ENCODE measurements at regions not wholly inside any gene's neighbourhood (a gene's known extent, or its start where the extent isn't known, plus 50 kb on each side); places are given as distances from the start of the nearest gene placed in this dataset.
"Not testable (repeated sequence)": the region's sequence is repeated elsewhere in the genome, so short reads cannot be mapped to it uniquely, and the experiment has no call there.

DNA sequence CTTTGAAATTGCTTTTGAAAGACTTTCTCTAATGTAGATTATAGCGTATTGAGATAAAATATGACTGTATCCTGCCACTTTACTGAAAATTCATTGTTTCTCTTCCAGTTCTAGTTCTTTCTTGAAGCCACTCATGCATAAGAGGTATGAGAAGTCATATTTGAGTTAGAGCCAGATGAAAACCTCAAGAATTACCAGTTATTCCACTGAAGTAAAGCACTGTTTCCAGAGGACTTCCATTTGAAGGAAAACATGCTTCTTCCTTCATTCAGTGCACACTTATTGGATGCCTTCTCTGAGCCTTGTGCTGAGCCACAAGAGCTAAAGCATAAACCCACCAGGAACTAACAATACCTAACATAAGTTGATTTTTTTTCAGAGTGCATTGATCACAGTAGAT, 513.4 kb downstream of the ZNF385D start:
- DNase-seq (ENCODE audit: low read depth) = peak; percentile 11

DNA sequence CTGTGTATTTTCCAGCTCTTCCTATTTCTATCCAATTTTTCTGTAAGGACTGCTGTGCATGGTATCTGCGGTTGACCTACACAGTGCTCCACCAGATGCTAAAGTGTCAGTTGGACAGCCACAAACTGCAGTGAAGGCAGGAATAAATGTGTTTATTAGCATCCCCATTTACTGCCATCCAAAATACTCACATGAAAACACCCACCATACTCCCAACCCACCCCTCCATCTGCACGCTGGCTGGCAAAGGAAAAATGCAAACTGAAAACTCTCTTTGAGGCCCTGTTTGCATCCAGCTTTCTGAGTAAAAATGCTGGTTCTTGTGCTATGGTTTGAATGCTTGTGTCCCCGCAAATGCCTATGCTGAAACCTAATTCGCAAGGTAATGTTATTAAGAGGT, 515.5 kb downstream of the ZNF385D start:
- no peak for DNase-seq (ENCODE audit: low read depth)

DNA sequence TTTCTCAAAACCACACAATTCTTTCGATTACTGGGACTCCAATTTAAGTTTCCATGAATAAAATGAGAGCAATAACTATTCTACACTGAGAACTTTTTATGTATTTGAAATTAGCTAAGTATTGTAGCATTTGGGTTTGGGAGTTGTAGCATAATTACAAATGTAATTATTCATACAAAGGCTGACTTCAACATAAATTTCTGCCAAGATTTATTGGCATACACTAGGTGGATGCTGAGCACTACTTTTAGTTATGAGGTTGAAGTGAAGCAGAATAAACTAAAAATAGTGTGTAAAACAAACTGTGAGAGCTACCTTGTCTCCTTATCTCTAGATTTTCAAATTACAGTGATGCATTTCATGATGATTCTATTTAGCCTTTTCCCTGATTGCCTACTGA, 516.1 kb downstream of the ZNF385D start:
- DNase-seq (ENCODE audit: low read depth) = no peak

DNA sequence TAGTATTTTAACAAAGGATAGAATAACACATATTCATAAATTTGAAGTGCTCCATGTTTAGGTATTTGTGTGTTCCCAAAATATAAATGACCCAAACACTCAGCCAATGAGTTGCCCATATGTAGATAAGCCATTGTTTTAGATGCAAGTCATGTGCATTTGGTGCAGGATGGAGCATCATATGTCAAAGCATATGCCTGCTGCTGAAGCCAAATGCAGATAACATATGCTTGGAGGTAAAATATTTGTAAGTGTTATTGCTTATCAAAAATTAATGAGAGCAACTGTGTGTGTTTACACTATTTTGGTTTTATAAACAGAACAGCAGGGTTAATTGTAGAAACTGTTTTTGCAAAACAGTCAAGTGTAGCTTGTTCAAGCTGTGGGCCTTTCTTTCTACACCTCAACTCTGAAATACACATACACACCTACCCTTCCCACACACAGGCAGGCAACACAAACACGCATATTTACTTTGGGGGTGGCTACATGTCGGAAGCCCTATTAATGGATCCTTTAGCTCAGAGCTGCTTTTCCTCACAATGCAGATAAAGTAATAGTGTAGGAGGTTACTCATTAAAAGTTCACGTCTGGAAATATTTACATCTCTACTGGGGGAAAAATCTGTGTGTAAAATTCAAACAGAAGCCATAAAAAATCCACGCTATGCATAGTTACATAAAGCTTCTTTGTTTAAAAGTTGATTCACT, 521.4 kb downstream of the ZNF385D start:
- DNase-seq (ENCODE audit: low read depth) = no peak

DNA sequence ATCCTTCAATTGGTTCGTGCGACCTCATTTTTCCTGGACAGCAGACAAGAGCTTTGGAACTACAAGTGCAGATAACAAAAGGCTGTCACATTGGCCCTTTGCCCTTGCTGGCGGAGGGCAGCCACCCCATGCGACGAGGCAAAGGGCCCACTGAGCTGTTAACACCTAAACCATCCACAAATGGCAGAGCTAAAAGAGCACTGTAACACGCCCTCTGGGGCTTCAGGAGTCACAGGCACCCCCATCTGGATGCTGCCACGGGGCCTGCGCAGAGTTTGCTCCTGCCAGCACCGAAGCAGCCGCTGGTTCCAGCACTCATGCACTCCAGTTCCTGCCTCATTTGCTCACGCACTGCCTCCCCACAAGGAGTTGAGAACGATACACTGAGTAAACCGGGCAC, 524.9 kb downstream of the ZNF385D start:
- DNase-seq (ENCODE audit: low read depth) = no peak

DNA sequence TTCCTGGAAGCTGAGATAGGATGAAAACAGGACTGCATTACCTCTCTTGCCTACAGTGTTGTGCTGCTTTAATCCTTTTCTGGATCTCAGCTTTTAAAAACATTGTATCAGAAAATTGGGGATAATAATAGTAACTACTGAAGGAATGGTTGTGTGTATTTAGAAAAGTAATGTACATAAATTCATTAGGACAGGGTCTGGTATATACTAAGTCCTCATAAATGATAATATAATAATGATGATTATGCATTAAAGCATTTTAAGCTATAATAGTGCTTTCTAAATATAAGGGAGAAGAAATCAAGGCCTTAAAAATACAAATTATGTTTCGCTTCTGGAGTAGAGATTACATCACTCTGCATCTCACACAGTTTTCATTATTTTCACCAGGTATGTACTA, 530.1 kb downstream of the ZNF385D start:
- no peak for DNase-seq (ENCODE audit: low read depth)

DNA sequence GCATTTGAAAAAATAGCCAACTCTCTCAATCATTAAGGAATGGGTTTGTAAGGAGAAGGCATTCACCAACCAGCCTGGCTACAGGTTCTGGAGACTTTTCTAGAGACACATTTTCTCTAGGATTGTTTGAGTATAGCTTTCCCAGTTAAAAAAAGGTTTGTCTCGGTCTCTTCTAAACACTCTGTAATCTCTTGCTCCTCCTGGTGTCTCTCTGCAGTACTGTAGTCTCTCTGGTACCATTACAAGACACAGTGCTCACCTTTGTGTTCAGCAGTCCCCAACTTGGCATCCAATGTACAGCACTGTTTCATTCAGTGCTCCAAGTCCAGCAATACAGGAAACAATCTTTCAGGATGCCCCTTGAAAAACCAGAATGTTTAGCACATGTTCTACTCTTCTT, 534.4 kb downstream of the ZNF385D start:
- peak; percentile 3 for DNase-seq (ENCODE audit: low read depth)

DNA sequence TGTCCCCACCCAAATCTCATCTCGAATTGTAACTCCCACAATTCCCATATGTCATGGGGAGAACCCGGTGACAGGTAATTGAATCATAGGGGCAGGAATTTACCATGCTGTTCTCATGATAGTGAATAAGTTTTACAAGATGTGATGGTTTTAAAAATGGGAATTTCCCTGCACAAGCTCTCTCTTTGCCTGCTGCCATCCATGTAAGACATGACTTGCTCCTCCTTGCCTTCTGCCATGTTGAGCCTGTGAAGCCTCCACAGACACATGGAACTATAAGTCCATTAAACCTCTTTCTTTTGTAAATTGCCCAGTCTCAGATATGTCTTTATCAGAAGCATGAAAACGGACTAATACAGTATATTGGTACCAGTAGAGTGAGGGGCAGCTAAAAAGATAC, 546.9 kb downstream of the ZNF385D start:
- DNase-seq (ENCODE audit: low read depth) = not testable (repeated sequence)

DNA sequence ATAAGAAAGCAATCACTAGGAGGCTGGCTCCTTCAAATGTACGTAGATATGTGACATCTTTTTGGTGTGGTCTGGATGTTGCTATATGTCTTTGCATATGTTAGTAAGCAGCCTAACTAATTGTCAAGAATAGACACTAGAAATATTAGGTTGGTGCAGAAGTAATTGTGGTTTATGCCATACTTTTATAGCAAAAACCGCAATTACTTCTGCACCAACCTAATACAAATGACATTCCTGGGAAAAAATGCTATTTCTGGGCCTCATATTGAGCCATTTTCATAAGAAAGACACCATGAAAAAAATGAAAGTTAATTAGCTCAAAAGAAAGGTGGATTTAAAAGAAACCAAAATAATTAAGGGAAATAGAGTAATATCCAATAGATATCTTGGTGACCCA, 555.8 kb downstream of the ZNF385D start:
- DNase-seq (ENCODE audit: low read depth) = no peak

DNA sequence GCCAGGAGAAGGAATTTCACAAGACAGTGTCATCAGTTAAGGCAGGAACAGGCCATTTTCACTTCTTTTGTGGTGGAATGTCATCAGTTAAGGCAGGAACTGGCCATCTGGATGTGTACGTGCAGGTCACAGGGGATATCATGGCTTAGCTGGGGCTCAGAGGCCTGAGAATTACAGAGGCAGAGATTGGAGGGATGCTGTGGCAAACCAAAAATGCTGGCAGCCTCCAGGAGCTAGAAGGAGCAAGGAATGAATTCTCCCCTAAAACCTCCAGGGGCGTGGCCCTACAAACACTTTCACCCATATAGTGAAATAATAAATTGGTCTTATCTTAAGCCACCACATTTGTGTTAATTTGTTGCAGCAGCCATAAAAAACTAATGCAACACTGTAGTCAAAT, 557.0 kb downstream of the ZNF385D start:
- not testable (repeated sequence) for DNase-seq (ENCODE audit: low read depth)

DNA sequence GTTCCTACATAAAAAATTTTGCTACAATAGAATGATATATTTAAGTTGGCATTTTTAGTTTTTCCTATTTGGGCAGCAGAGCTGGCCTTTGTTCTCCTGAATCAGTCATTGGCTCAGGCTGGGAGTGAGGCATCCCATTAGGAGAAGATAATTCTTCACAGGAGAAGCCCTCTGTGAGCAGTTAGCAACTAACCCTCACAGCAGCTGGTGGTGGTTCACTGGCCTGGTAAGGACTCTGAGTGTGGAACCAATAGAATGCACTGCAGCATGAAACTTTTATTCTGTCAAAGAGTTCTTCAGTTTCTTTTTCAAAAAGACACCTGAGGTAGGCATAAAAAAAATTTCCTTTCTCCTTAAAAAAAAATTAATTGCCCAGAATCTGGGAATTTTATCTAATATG, 562.6 kb downstream of the ZNF385D start:
- no peak for DNase-seq (ENCODE audit: low read depth)

DNA sequence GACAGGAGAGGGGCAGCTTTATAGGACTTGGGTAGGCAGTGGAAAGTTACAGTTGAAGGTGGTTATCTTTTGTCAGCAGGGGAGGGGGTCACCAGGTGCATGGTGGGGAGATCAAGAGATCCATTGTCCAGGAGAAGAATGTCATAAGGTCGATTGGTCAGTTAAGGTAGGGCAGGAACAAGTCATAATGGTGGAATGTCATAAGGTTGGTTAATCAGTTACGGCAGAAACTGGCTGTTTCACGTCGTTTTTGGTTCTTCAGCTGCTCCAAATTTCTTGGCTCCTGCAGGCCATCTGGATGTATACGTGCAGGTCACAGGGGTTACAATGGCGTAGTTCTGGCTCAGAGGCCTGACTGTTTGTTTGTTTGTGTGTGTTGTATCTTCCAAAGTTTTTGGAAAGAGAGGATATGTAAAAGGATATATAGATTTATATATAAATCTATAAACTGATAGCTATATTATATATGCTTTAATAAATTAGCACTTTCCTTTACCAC, 565.1 kb downstream of the ZNF385D start:
- DNase-seq (ENCODE audit: low read depth) = no peak

DNA sequence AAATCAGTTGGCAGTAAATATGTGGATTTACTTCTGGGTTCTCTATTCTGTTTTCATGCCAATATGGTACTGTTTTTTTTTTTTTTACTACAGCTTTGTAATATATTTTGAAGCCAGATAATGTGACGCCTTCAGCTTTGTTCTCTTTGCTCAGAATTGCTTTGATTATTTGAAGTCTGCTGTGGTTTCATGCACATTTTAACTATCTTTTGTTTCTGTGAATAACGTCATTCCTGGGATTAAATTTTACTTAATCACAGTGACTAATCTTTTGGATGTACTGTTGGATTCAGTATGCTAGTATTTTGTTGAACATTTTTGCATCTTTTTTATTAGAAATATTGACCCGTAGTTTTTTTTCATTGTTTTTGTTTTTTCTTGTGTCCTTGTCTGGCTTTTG, 576.5 kb downstream of the ZNF385D start:
- DNase-seq (ENCODE audit: low read depth) = peak; percentile 2

DNA sequence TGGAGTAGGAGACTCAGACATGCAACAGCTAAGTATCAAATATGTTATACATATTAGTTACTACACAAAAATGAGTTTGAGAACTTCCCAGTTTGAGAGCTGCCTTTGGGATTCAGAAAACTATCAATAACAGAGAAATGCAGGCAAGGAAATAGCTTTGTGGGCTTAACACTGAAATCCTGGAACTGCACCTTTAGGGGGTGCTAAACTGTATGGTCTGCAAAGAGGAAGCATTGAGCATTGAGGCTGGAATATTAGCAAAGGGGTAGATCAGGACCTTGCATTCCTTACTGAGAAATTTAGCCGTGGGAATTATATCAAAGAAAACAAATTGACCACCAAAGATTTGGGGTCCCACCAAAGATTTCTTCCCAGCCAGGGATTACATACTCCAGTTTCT, 580.0 kb downstream of the ZNF385D start:
- peak; percentile 6 for DNase-seq (ENCODE audit: low read depth)

DNA sequence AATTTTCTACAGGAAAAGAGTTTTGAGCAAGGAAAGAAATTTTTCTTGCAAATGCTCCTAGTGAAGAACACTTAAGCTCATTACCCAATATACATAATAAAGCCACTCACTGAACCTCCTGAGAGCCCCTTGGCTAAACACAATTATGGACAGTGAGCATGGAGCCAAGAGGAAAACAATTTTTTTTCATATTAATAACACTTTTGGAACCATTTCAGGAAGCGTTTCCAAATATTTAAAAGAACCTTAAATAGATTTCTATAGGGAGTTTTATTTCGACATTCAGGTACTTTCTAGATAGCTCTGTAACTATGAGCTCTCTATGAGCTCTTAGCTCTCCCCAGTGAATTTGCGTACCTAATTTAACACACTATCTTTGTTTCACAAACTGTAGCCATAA, 581.1 kb downstream of the ZNF385D start:
- no peak for DNase-seq (ENCODE audit: low read depth)

DNA sequence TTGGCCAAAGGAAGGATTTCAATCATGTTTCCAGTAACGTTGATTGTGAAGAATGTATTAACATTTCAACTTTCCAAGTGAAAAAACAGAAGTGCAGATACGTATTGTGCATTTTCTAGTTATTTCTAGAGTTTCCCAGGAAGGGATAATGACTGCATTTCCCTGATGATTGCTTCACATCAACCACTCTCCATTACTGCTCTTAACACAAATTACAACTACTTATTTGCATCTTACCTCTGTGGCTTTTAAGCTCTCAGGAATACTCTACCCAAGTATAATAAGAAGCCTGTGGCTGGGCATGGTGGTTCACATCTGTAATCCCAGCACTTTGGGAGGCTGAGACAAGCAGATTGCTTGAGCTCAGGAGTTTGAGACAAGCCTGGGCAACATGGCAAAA, 582.5 kb downstream of the ZNF385D start:
- DNase-seq (ENCODE audit: low read depth) = no peak

DNA sequence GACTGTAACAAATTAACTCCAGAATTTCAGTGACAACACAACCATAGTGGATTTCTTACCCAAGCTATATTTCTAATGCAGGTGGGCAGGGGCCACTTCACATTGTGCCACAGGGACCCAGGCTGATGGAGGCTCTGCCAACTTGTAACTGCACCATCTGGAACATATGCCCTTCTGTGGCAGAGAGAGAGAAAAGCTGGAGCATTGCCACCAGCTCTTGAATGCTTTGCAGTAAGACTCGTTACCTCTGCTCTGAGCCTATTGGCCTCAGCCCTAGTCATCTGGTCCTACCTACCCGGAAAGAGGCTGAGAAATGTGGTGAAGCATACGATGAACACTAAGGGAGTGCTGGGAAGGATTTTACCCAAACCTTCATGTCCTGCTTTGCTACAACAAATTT, 587.1 kb downstream of the ZNF385D start:
- DNase-seq (ENCODE audit: low read depth) = no peak

DNA sequence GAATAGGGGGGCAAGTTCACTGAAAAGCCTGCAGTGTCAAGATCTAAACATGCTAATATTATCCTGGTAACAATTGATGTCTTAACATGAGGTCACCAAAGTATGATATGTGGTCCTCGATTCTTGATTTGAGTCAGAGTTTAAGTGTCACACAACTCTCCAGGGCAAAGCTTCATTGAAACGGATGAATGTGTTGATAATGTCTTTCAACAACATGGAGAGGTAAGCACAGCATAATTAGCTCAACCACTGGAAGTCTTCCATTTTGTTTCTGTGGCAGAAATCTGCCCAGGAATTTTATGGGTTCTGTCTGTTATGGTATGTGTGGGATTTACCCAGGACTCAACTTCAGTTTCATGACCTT, 591.5 kb downstream of the ZNF385D start:
- no peak for DNase-seq (ENCODE audit: low read depth)

DNA sequence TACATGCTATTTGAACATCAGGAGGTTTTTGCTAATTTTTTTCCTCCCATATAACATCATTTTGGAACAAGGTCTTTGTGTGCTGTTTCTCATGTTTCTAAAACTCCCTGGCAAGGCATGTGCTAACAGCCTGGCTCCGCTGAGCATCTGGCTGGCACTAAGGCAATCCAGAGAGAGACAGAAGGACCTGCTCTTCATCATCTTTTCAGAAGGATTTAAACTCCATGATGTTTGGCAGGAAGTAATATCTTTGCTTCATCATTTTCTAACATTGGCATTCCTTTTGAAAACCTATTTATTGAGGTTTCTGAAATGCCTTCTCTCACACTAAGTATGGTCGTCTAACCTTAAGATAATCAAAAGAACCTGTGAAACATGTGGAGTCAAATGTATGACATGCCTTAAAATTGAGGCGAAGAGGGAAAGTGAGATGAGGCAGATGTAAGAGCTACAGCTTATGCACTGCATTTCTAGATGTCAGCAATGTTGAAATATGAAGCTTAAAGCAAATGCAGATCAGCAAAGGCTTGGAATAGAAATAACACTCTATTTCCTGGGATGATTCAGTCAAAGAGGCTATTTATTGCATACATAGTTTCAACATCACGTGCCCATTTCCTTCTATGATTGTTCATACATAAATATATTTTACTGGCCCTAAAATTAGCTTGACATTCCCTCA, 592.0 kb downstream of the ZNF385D start:
- DNase-seq (ENCODE audit: low read depth) = no peak

DNA sequence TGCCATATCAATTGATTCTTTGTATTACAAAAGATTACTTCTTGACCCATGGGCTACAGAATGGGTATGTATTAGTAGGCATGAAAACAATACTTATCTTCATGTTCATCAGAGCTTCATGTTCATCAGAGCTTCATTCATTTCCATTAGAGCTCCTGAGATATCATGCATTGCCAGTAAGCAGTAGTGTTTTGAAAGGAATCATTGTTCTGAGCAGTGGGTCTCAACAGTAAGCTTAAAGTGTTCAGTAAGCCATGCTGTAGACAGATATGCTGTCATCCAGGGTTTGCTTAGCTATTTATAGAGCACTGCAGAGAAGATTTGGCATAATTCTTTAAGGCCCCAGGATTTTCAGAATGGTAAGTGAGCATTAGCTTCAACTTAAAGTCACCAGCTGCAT, 596.1 kb downstream of the ZNF385D start:
- no peak for DNase-seq (ENCODE audit: low read depth)

DNA sequence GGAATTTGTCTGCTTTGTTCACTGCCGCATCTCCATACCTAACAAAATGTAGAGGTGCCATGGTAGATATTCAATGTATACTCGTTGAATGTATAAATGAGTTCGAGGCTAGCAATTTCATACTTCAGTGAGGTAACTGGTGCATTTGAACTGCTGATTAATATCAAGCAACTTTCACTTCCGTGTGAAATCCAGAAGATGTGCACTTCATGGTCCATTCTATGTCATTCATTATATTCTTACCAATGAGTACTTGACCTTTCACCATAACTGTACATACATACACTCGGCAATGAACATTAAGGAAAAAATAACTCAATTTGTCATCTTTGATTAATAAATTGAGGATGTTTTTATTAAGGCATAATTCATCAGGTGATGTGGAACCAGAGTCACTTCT, 598.5 kb downstream of the ZNF385D start:
- DNase-seq (ENCODE audit: low read depth) = no peak

DNA sequence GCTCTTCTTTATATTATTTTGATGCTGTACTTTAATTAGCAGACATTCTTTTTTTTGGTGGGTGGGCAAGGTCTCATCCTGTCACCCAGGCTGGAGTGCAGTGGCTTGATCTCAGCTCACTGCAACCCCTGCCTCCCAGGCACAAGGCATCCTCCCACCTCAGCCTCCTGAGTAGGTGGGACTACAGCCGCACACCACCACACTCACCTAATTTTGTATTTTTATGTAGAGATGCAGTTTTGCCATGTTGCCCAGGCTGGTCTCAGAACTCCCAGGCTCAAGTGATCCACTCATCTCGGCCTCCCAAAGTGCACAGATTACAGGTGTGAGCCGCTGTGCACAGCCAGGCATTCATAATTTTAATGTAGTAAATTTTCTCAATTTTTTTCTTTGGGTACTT, 608.1 kb downstream of the ZNF385D start:
- no peak for DNase-seq (ENCODE audit: low read depth)

DNA sequence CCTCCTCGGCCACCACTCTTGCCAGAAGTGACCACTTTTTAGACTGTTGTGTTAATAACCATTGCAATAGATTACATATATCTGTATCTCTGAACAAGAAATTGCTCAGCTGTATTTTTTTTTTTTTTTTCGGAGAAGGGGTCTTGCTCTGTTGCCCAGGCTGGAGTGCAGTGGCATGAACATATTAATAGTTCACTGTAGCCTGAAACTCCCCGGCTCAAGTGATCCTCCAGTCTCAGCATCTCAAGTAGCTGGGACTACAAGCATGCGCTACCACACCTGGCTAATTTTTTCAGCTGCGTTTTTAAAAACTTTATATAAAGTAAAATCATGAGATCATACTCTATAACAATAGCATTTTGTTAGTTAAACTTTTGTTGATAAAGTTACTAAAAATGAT, 609.0 kb downstream of the ZNF385D start:
- DNase-seq (ENCODE audit: low read depth) = no peak

DNA sequence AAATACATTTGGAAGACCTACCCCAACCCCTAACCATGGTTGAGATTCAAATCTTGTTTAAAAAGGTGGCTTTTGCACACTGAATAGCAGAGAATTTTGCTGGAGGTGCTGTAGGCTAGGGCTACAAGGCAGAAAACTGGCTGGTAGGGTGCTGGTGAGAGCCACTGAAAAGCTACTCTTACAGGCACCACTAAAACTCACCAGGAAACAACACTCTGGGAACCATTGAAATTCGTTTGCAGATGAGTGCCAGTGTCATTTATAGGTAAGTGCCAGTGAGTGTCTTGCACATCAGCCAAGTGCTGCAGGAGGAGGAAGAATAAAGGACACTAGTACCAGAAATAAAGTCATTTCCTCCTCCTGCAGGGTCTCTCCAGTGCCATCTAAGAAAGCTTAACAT, 610.2 kb downstream of the ZNF385D start:
- DNase-seq (ENCODE audit: low read depth) = no peak
